ENCODE measurements at regions not wholly inside any gene's neighbourhood (a gene's known extent, or its start where the extent isn't known, plus 50 kb on each side); places are given as distances from the start of the nearest gene placed in this dataset.

DNA sequence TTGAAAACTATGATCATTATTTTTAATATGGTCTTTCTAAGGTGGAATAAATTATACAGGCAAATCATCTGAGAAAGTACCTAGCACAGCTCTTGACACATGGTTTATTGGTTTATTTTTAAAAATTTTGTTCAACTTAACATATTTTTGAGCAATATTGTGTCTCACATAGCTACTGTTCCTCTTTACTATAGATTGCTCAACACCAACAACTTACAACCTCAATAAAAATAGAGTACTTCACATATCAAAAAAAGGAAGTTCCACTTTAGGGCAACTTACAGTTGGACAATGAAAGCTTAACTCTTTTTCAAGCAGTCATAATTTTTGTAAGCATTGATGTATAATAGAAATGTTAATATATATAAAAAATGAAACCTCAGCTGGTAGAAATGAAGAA, 440.9 kb upstream of the UBE2E3 start:
- H3K27ac ChIP-seq (ENCODE audit: low read depth, low read length): no peak overlapping the region
- TF ChIP-seq POLR2A (IDR thresholded peaks at IDR 0.05; ENCODE audit: borderline replicate concordance, extremely low read depth, insufficient read depth, insufficient read length): no peak
- no peak for TF ChIP-seq YY1 (IDR thresholded peaks at IDR 0.05; ENCODE audit: extremely low read depth, insufficient replicate concordance, low read depth, low read length)
- no peak for TF ChIP-seq CEBPB (IDR thresholded peaks at IDR 0.05; ENCODE audit: low read depth)
- no peak for TF ChIP-seq ZNF274 (IDR thresholded peaks at IDR 0.05; ENCODE audit: low read depth, low read length)
- TF ChIP-seq, protein P1, sequence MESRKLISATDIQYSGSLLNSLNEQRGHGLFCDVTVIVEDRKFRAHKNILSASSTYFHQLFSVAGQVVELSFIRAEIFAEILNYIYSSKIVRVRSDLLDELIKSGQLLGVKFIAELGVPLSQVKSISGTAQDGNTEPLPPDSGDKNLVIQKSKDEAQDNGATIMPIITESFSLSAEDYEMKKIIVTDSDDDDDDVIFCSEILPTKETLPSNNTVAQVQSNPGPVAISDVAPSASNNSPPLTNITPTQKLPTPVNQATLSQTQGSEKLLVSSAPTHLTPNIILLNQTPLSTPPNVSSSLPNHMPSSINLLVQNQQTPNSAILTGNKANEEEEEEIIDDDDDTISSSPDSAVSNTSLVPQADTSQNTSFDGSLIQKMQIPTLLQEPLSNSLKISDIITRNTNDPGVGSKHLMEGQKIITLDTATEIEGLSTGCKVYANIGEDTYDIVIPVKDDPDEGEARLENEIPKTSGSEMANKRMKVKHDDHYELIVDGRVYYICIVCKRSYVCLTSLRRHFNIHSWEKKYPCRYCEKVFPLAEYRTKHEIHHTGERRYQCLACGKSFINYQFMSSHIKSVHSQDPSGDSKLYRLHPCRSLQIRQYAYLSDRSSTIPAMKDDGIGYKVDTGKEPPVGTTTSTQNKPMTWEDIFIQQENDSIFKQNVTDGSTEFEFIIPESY (IDR thresholded peaks at IDR 0.05; ENCODE audit: extremely low read depth, insufficient replicate concordance, low read length): no peak
- TF ChIP-seq, protein P2, sequence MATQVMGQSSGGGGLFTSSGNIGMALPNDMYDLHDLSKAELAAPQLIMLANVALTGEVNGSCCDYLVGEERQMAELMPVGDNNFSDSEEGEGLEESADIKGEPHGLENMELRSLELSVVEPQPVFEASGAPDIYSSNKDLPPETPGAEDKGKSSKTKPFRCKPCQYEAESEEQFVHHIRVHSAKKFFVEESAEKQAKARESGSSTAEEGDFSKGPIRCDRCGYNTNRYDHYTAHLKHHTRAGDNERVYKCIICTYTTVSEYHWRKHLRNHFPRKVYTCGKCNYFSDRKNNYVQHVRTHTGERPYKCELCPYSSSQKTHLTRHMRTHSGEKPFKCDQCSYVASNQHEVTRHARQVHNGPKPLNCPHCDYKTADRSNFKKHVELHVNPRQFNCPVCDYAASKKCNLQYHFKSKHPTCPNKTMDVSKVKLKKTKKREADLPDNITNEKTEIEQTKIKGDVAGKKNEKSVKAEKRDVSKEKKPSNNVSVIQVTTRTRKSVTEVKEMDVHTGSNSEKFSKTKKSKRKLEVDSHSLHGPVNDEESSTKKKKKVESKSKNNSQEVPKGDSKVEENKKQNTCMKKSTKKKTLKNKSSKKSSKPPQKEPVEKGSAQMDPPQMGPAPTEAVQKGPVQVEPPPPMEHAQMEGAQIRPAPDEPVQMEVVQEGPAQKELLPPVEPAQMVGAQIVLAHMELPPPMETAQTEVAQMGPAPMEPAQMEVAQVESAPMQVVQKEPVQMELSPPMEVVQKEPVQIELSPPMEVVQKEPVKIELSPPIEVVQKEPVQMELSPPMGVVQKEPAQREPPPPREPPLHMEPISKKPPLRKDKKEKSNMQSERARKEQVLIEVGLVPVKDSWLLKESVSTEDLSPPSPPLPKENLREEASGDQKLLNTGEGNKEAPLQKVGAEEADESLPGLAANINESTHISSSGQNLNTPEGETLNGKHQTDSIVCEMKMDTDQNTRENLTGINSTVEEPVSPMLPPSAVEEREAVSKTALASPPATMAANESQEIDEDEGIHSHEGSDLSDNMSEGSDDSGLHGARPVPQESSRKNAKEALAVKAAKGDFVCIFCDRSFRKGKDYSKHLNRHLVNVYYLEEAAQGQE (IDR thresholded peaks at IDR 0.05; ENCODE audit: low read depth): no peak
- TF ChIP-seq EGR1 (IDR thresholded peaks at IDR 0.05; ENCODE audit: low read depth): no peak
- TF ChIP-seq CBX3 (IDR thresholded peaks at IDR 0.05; ENCODE audit: low read depth): no peak
- TF ChIP-seq ZFX (IDR thresholded peaks at IDR 0.05): no peak
- TF ChIP-seq TCF7L2 (IDR thresholded peaks at IDR 0.05; ENCODE audit: borderline replicate concordance, extremely low read depth, insufficient read depth, insufficient read length): no peak
- H4K20me1 ChIP-seq (ENCODE audit: insufficient read depth): no peaks in the 10 kb centered on the region
- no peaks in the 10 kb centered on the region for H3K9me2 ChIP-seq (ENCODE audit: insufficient read depth)
- RAD21 ChIA-PET (ENCODE audit: low non-redundant PET in 1 of 2, low total read pairs in 2 of 2, uncharacterized antibody in 2 of 2, unreplicated experiment in 2 of 2): no interaction called here
- H3K4me2 ChIP-seq (ENCODE audit: low read length): no peak overlapping the region
- no peaks in the 10 kb centered on the region for H3K36me3 ChIP-seq (ENCODE audit: control insufficient read depth in 1 of 2, insufficient read depth in 2 of 2, low read length in 2 of 2)
- no peaks in the 10 kb centered on the region for H3K9me3 ChIP-seq (ENCODE audit: control insufficient read depth in 1 of 2, insufficient read depth in 1 of 2, low read depth in 1 of 2, low read length in 2 of 2)
- ATAC-seq (no peak), DNase-seq (ENCODE audit: low read depth, low spot score) (no peak)
- H3K9ac ChIP-seq (ENCODE audit: low read length): no peak overlapping the region
- H3K79me2 ChIP-seq (ENCODE audit: insufficient read depth, low read length): no peaks in the 10 kb centered on the region
- no peak overlapping the region for H3K4me3 ChIP-seq (replicated peaks in 1 of 2; ENCODE audit: low read depth in 1 of 2, low read length in 2 of 2)
- H3K27me3 ChIP-seq (ENCODE audit: insufficient read depth, low read length): no peaks in the 10 kb centered on the region
- H2AFZ ChIP-seq (ENCODE audit: low read depth, low read length, poor library complexity, severe bottlenecking): no peak overlapping the region
- intact Hi-C loops (cut with micrococcal nuclease): no loop called here
- no peaks in the 10 kb centered on the region for H3K4me1 ChIP-seq (ENCODE audit: control insufficient read depth in 1 of 2, insufficient read depth in 2 of 2, low read length in 2 of 2)
- CTCF ChIA-PET: no interaction called here
- POLR2A ChIA-PET: no interaction called here
- no TSS peak for BruUV-seq (replicated peaks)
